HG03432 (cell line): ENCODE measurements at regions not wholly inside any gene's neighbourhood (a gene's known extent, or its start where the extent isn't known, plus 50 kb on each side); places are given as distances from the start of the nearest gene placed in this dataset.
"Not testable (repeated sequence)": the region's sequence is repeated elsewhere in the genome, so short reads cannot be mapped to it uniquely, and the experiment has no call there.

ENCODE experiments used
- ATAC-seq: cut with Tn5 transposase; IDR thresholded peaks from one replicate; pipeline ENCODE4 v1.9.1; 2021; ENCODE audit warnings: mild to moderate bottlenecking, moderate library complexity; ENCODE audit not compliant: unreplicated experiment

DNA sequence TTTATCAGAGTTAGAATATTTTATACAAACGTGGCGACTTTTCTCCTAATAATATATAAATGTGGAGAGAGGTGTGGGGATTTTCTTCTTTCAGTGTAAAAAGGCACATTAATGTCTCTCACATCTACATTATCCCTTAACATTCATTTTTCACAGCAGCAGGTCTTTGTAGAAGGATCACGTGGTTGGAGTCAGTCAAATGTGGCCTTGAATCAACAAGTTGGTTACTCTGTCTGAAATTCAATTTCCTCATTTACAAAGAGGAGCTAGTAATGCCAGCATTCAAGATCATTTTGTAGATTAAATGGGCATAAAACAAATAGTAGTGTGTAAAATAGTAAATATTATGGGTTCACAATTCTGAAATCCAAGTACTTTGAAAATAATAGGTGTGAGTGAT is 183.1 kb upstream of the SEMA3E start:
- no peak for ATAC-seq

DNA sequence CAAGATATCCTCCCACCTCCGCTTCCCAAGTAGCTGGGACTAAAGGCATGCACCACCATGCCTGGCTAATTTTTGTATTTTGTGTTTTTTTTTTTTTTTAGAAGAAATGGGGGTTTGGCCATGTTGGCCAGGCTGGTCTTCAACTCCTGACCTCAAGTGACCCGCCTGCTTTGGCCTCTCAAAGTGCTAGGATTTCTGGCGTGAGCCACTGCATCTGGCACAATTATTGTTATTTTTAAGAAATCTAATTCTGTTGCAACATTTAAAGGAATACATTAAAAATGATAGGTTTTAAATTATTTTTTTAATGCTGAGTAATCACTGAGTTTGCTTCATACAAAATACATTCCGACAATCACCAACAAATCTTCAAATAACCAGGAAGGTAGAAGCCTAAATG is 178.1 kb upstream of the SEMA3E start:
- no peak for ATAC-seq

DNA sequence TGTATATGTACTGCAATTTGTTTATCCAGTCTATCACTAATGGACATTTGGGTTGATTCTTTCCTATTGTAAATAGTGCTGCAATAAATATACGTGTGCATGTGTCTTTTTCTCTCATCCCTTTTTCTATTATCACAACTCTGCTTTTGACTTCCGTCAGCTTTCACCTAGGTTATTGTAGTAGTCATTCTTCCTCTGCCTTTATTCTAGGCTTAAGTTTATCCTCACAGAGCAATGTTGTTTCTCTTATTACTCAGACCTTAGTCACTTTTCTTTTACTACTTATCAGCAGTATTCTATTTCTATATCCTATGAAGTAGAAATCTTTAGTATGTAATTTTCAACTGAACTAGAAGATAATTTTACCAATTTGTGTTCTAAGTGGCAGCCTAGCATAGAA is 175.3 kb upstream of the SEMA3E start:
- no peak for ATAC-seq

DNA sequence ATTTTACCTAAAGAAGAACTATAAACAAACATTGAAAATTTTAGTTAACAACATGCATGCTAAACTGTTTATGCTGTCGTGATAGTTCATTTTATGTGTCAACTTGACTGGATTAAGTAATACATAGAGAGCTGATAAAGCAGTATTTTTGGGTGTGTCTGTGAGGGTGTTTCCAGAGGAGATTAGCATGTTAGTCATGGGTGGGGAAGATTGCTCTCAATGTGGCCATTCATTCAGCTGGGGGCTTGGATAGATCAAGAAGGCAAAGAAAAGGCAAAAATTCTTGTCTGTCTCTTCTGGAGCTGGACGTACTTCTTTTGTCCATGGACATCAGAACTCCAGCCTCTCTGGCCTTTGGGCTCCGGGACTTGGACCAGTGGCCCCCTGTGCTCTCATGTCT is 172.9 kb upstream of the SEMA3E start:
- no peak for ATAC-seq

DNA sequence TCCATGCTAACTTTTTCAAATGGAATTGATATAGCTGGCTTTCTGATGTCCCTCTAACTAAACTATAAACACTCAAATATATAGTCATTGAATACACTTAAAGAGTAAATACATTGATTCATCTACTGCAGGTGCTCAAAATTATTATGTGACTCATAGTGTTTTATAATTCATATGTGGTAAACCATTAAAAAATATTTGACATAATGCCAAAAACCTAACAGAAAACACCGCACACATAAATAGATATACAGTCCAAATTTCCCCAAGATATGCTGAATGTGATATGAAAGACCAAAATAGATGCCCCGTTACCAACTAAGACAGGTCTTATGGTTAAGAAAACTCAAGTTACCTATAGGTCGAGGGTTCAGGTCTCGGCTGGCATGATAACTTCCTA is 171.7 kb upstream of the SEMA3E start:
- ATAC-seq = no peak

DNA sequence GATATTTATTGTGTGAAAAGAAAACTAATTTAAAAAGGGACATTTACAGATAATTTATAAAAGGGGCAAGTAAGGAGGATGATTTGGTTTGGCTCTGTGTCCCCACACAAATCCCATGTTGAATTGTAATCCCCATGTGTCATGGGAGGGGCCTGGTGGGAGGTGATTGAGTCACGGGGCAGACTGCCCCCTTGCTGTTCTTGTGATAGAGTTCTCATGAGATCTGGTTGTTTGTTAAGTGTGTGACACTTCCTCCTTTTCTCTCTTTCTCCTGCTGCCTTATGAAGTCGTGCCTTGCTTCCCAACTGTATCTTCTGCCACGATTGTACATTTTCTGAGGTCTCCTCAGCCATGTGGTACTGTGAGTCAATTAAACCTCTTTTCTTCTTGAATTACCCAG is 171.0 kb upstream of the SEMA3E start:
- ATAC-seq = no peak

DNA sequence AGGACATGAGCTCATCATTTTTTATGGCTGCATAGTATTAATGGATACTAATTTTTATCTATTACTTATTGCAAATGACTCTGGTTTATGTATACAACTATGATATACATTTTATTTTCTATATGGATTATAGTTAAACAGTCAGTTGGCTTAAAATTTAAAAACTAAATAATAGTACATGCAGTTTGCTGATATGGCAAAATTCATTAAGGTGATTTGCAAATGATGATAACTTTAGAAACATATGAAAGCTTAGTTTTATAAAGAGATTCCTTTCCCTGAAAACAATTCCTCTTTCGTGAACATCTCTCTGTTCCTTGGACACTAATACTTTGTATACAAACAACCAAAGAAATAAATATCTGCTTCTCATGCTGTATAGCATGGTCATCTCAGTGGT is 165.5 kb upstream of the SEMA3E start:
- no peak for ATAC-seq

DNA sequence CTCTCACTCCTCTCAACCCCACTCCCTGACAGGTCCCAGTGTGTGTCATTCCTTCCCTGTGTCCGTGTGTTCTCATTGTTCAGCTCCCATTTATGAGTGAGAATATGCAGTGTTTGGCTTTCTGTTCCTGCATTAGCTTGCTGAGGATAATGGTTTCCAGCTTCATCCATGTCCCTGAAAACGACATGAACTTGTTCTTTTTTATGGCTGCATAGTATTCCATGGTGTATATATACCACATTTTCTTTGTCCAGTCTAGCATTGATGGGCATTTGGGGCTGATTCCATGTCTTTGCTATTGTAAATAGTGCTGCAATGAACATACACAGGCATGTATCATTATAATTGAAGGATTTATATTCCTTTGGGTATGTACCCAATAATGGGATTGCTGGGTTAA is 163.6 kb upstream of the SEMA3E start:
- not testable (repeated sequence) for ATAC-seq

DNA sequence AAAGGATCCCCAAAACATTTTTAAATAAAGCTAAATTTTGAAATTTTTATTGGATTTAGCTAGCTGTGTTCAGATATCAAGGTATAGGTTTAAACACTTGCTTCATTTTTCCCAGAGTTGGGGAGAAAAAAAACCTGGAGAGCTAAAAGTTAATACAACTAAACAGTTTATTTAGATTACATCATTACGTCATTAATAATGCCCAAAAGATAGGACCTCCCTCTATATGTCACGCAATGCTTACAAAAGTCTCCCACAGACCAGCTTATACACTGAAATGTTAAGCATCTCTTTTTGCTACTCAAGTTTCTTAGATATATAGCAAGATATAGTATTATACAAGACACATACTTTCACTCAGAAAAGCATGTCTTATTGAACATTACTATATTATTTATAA is 160.0 kb upstream of the SEMA3E start:
- ATAC-seq = no peak

DNA sequence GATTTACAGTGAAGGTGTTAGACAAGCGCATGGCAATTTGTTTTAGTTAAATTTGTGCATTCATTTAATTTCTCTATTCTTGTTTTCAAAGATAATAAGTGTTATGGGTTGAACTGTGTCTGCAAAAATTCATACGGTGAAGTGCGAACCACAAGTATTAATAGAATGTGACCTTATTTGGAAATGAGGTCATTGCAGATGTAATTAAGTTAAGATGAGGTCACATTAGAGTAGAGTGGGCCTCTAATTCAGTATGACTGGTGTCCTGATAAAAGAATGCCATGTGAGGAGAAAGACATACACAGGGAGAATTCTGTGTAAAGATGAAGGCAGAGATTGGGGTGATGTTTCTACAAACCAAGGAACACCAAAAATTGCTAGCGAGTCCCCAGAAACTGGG is 158.8 kb upstream of the SEMA3E start:
- ATAC-seq = no peak

DNA sequence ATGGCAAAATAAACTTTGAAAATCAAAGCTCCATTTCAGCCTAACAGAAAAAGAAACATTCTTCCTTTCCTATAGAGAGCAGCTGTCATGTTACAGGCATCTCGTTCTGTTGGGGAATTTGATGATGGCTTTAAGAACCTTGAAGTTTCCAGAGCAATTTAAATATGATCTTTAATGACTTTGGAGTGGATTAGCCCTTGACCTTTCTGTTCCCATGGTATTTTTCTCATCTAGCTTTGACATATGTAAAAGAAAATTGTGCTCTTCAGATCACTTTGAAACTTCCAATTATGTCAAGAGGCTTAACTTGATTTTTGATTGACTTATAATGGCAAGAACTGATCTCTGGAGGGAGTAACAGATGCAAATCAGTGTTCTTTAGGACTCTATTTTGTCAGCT is 157.6 kb upstream of the SEMA3E start:
- no peak for ATAC-seq

DNA sequence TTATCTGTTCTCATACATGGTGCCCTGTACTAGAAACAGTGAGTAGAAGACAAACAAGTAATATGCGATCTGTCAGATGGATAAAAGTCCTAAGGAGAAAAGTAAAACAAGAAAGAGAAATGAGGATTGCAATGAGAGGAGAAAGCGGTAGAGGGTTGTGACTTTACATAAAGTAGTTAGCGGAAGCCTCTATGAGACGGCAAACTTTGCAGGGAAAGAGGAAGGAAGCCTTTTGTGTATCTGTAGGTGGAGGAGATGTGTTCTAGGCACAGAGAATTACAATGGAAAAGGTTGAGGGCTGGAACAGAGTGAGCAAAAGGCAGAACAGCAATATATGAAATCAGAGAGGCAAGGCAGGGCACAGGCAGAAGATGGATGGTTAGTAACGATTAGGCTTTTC is 150.4 kb upstream of the SEMA3E start:
- no peak for ATAC-seq

DNA sequence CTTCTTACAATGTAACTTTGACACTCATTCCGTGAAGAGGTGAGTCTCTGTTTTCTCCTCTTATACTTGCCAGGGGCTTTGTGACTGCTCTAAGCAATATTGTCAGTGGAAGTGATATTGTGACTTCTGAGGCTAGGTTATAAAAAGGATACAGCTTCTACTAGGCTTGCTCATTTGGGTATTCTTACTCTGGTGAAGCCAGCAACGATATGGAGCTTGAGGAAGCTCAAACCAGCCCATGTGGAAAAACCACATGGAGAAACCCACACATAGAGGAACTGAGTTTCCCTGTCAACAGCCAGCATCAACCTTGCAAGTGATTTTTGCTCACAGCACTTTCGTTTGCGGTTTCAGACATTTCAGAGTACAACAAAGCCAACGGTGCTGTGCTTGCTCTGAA is 149.6 kb upstream of the SEMA3E start:
- peak; percentile 45 for ATAC-seq

DNA sequence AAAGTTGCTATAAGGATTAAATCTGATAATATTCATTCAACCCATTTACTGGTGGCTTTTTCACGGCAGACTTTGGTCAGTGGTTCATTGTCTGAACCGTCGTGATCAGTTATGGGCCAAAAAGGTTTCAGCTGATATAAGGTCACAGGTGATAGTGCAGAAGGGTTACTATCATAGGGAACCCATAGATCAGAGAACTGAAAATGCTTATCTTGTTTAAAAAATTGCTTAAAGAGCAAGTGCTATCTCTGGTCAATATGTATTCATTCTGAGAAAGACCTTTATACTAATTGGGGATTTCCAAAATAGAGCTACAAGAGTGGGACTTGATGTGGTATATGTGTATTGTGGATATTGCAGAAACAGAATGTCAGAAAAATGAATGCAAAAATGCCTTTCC is 147.8 kb upstream of the SEMA3E start:
- ATAC-seq = peak; percentile 62

DNA sequence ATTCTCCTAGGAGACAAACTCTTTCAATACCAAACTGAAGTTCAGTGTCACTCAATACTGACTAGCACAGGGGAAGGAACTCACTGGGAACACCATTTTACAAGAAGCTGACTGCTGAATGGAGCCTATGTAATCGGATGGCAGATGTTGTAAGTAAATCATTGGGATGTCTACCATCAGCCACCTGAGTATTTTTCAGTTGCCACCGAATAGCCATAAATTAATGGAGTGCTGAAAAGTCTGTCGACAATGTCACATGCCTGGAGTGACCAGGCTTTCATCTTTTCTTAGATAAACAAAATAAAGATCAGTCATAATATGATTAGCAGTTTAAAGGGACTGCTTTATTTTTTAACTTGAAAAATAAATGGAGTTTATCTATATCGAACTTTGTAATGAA is 145.9 kb upstream of the SEMA3E start:
- no peak for ATAC-seq

DNA sequence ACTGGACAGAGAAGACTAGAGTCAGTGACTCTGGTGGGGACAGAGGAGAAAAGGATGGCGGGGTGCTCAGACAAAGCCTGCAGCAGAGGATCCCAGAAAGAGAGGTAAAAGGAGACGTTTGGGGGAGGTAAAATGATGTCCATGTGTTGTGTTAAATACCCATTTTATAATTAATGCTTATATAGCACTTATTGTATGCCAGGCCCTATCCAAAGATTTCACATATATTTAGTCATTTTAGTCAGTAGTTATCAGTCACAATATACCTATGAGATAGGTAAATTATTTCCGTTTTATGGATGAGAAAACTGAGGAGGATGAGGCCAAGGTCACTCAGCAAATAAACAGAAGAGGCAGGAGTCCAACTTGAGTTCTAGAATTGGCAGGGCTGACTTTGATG is 144.6 kb upstream of the SEMA3E start:
- ATAC-seq = no peak

DNA sequence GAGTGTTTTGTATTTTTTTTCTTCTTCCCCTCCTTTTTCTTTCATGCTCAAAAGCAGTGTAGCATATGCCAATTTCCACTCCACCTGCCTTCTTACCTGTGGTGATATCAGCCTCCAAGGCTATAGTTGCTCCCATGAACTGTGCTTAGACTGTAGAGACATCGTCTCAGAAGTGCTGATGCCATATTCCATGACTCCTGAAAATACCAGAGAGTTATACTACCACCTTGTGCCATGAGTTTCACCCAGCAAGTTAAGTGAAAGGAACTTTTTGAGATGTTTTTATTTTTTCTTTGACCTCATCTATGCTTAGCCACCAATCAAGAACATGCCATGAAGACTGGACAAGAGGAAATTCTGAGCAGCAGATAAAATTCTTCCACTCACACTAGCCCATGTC is 142.8 kb upstream of the SEMA3E start:
- ATAC-seq = no peak

DNA sequence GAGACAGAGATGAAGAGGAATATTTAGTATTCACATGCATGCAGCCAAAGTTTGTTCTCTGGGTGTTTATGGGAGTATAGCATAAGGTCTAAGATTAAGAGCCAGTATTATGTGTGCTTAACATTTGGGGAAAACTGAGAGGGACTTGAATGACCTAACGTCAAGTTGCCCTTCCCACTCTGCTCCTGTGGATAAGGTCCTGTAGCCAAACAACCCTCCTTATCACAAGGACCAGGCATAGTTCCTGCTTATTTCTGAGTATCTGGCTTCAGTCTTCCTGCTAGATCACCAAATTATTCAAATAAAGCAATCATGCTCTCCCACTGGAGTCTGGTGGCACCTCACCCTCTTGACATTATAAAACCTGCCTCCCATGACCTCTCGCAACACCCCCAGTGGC is 137.9 kb upstream of the SEMA3E start:
- ATAC-seq = no peak

DNA sequence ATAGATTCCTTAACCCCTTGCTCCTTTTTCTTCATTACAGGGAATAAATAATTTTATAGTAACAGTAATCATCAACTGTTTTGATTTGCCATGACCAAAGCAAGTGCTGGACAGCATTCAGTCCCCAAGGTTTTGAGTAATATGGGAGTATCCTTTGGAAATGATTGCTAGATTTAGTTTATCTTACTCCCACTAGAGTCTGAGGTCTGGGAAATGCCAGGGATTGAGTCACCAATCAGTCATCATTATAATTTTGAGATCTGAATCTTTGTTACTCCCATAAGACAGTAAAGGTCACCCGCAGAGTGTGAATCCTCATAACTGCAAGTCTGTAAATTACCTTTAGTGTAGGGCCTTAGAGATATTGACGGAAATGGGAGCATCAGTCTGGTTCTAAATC is 133.7 kb upstream of the SEMA3E start:
- no peak for ATAC-seq

DNA sequence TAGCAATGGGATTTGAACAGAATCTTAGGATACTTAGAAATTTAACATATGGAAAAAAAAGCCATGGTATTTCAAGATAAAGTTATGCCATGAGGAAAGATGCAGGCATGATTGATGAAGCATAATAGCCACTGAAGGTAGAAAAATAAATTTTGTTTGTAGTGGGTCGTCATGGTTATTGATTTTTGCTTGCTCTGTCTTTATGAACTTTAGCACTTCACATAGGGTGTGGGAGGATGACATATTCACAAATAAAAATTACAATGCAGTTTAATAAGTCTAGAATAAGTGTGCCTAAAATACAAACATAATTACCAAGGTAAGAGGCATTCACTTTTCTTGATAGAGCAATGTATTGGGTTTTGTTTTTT is 129.1 kb upstream of the SEMA3E start:
- no peak for ATAC-seq

DNA sequence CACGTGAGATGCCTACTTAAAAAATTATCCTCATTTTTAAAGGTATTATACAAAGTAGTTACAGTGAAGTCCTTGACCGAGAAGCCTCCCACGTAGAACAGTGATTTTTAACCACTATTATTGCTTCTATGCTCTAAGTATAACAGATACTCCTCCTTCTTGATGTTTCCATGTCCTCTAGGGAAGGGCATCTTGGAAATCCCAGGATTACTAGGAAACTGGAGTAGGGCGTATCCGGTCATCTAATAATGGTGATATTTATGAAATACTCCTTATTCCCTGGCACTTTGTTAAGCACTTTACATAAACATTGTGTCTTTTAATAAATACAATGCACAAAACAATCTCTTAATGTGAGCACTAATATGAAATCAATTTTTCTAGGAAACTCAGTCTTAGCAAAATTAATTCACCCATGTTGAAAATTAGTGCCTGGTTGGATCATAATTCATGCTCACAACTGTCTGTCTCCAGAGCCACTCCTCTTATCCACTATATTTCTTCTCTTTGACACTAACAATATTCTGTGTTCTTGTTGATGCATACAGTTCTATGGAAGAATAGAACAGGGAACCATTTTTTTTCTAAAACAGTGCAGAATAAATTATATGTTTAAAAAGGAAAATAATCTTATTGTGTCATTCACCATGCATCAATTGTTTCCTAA is 128.6 kb upstream of the SEMA3E start:
- ATAC-seq = no peak

DNA sequence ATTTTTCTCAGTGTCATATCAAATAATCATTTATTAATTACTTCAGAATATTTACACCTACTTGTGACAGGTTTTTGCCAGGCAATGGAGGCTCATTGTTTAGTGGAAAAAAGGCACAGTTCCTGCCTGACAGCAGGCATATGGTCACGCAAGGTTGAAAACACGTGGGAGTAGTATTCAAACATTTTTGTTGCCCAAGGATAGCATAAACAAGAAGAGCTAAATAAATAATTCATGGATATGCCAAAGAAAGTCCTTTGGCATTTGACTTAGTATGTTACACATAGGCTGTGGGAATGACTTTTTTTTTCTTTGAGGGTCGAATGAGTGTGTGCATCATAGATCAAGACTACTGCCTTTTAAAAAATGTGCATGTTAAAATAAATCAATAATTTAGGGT is 120.5 kb upstream of the SEMA3E start:
- no peak for ATAC-seq

DNA sequence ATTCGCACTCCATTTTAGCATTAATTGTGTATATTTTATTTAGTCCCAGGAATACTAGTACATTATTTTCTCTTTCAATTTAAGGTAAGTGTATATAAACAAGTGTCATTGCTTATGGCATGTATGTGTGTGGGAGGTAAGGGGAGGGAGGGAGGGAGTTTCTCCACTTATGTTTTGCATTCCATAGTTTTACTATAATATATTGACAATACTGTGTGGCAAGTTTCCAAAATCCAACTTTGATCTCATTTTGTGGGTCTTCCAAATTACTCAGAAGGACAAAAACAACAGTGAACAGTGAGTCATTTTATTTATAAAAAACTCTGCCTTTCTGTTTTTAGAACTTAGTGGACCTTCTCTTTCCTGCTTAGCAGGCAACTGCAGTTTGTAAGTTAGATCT is 102.3 kb upstream of the SEMA3E start:
- no peak for ATAC-seq

DNA sequence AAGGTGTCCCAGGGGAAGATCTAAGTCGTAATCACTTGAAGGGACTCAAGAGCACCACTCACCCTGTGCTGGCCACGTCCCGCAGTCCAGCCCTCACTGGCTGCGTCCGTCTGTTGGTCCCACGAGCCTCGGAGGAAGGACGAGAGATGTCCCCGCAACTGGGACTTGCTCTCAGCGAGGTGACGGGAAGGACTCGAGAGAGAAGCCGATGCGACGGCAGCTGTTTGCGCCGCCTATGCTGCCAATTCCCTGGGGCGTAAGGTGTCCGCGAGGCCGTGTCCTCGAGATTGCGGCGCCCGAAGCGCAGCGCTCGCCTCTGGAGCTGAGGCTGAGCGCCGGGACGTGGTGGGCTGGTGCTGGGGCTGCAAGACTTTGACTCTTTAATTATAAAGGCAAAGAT is 100.6 kb upstream of the SEMA3E start:
- no peak for ATAC-seq
